HCT116 (cell line): ENCODE measurements at regions not wholly inside any gene's neighbourhood (a gene's known extent, or its start where the extent isn't known, plus 50 kb on each side); places are given as distances from the start of the nearest gene placed in this dataset.

Experiments used
- CTCF ChIP-seq, 3 experiments: fragments of 200-600 bp in 1 of 3; sonication (generic) in 1 of 3; IDR thresholded peaks in 2 of 3; conservative IDR thresholded peaks in 1 of 3; 2 replicates each; pipeline ENCODE4 v1.5.1; 2012 to 2017; ENCODE audit warnings: low read depth in 2 of 3, low read length in 2 of 3, antibody characterized with exemption in 1 of 3, borderline replicate concordance in 1 of 3, control low read depth in 1 of 3, mild to moderate bottlenecking in 1 of 3, mixed read lengths in 1 of 3, mixed run types in 1 of 3, moderate library complexity in 1 of 3; ENCODE audit not compliant: insufficient read depth in 1 of 3
- EZH2 ChIP-seq: fragments of 200-600 bp; sonication (generic); IDR thresholded peaks from 2 replicates; pipeline ENCODE4 v1.6.1; 2017; ENCODE audit warnings: antibody characterized with exemption, mixed run types
- POLR2A ChIP-seq: IDR thresholded peaks from 2 replicates; pipeline ENCODE4 v1.7.0; 2011; ENCODE audit warnings: borderline replicate concordance; ENCODE audit not compliant: insufficient read depth, insufficient read length; ENCODE audit errors: extremely low read depth
- POLR2AphosphoS5 ChIP-seq: IDR thresholded peaks from 2 replicates; pipeline ENCODE4 v1.6.1; 2011; ENCODE audit warnings: mild to moderate bottlenecking, low read depth, low read length, moderate library complexity
- TCF7L2 ChIP-seq: IDR thresholded peaks from 2 replicates; pipeline ENCODE4 v1.7.0; 2011; ENCODE audit warnings: borderline replicate concordance, inconsistent platforms; ENCODE audit not compliant: insufficient read depth, insufficient read length; ENCODE audit errors: extremely low read depth

GRCh38 chr7:153472516-153472915, 579.7 kb upstream of the DPP6 start:
- TF ChIP-seq CTCF (IDR thresholded peaks at IDR 0.05 in 2 of 3, conservative IDR thresholded peaks at IDR 0.05 in 1 of 3; ENCODE audit: borderline replicate concordance in 1 of 3, insufficient read depth in 1 of 3, low read depth in 2 of 3, low read length in 2 of 3) (no peak), POLR2AphosphoS5 (no peak), POLR2A (no peak), EZH2 (no peak), TCF7L2 (no peak)
